Endothelial cell of umbilical vein (primary cell): ENCODE measurements at regions not wholly inside any gene's neighbourhood (a gene's known extent, or its start where the extent isn't known, plus 50 kb on each side); places are given as distances from the start of the nearest gene placed in this dataset.

ENCODE experiments used
- BruUV-seq: library from RNA; stranded (reverse); fragments of 400-500 nt; replicated peaks from 2 replicates; lab custom pipeline; 2021; lab: Mats Ljungman, UMichigan
- CTCF ChIA-PET: fragments of 300-600, 350-600 bp; sonication (Branson Sonifier 250); formaldehyde crosslinking; loops from one replicate; lab custom pipeline; 2021; ENCODE audit warnings: antibody characterized with exemption, inconsistent platforms; lab: Charles Lee
- POLR2A ChIA-PET: fragments of 300-600, 350-600 bp; sonication (Branson Sonifier 250); formaldehyde crosslinking; loops from one replicate; lab custom pipeline; 2021; ENCODE audit warnings: antibody characterized with exemption, inconsistent platforms; lab: Charles Lee
- DNase-seq: peaks from one replicate; pipeline ENCODE4 v3.0.0-alpha.2; 2011; ENCODE audit warnings: low read depth, low spot score
- FAIRE-seq: peaks from 2 replicates; lab custom pipeline; 2011; peaks lifted over from hg19 to GRCh38; lab: Jason Lieb, UNC
- H2AFZ ChIP-seq: 2 replicates; pipeline ENCODE4 v1.6.0; 2012; ENCODE audit warnings: low read depth, low read length, control low read depth, inconsistent platforms
- H3K27ac ChIP-seq: 2 replicates; pipeline ENCODE4 v1.5.1; 2011; ENCODE audit warnings: low read depth, mild to moderate bottlenecking, control low read depth, low read length, moderate library complexity; ENCODE audit not compliant: insufficient read depth
- H3K27me3 ChIP-seq, 2 experiments: 2 replicates each; pipeline versions ENCODE4 v1.6.0 to v1.6.1; 2011; ENCODE audit warnings: low read length in 2 of 2, mixed read lengths in 1 of 2; ENCODE audit not compliant: control insufficient read depth in 2 of 2, insufficient read depth in 2 of 2
- H3K36me3 ChIP-seq, 2 experiments: 2 replicates in 1 of 2; 3 replicates in 1 of 2; pipeline ENCODE4 v1.5.1; 2011; ENCODE audit warnings: low read length in 2 of 2, mild to moderate bottlenecking in 1 of 2, moderate library complexity in 1 of 2; ENCODE audit not compliant: control insufficient read depth in 2 of 2, insufficient read depth in 2 of 2; ENCODE audit errors: extremely low read depth in 1 of 2
- H3K4me1 ChIP-seq: 3 replicates; pipeline ENCODE4 v1.5.1; 2011; ENCODE audit warnings: mild to moderate bottlenecking, low read length; ENCODE audit not compliant: control insufficient read depth, insufficient read depth; ENCODE audit errors: extremely low read depth
- H3K4me2 ChIP-seq: 2 replicates; pipeline ENCODE4 v1.6.1; 2011; ENCODE audit warnings: low read length, control low read depth, mixed read lengths; ENCODE audit not compliant: insufficient read depth
- H3K4me3 ChIP-seq, 3 experiments: fragments of 200-600 bp in 1 of 3; sonication (generic), shearing (Covaris generic) in 1 of 3; replicated peaks in 1 of 3; 2 replicates each; pipeline ENCODE4 v1.5.1; 2011 to 2016; ENCODE audit warnings: control low read depth in 3 of 3, low read length in 3 of 3, mild to moderate bottlenecking in 2 of 3, inconsistent platforms in 1 of 3, low read depth in 1 of 3, moderate library complexity in 1 of 3; ENCODE audit not compliant: insufficient read depth in 1 of 3
- H3K79me2 ChIP-seq: 2 replicates; pipeline ENCODE4 v1.6.0; 2012; ENCODE audit warnings: low read length, inconsistent platforms; ENCODE audit not compliant: control insufficient read depth, insufficient read depth
- H3K9ac ChIP-seq: replicated peaks from 2 replicates; pipeline ENCODE3; 2011; ENCODE audit warnings: low read length, control low read depth; ENCODE audit not compliant: insufficient read depth; ENCODE audit errors: extremely low read depth
- H3K9me1 ChIP-seq: replicated peaks from 3 replicates; pipeline ENCODE4 v1.6.0; 2011; ENCODE audit warnings: mild to moderate bottlenecking, low read length; ENCODE audit not compliant: control insufficient read depth, insufficient read depth; ENCODE audit errors: extremely low read depth
- H3K9me3 ChIP-seq: replicated peaks from 2 replicates; pipeline ENCODE4 v1.5.1; 2012; ENCODE audit warnings: low read length, inconsistent platforms; ENCODE audit not compliant: control insufficient read depth, insufficient read depth
- H4K20me1 ChIP-seq: replicated peaks from 2 replicates; pipeline ENCODE3; 2011; ENCODE audit warnings: mild to moderate bottlenecking, low read length; ENCODE audit not compliant: control insufficient read depth, insufficient read depth; ENCODE audit errors: extremely low read depth
- EZH2 ChIP-seq: IDR thresholded peaks from 2 replicates; pipeline ENCODE4 v1.6.1; 2012; ENCODE audit warnings: borderline replicate concordance, low read depth, mild to moderate bottlenecking, moderate library complexity, low read length, inconsistent platforms; ENCODE audit not compliant: severe bottlenecking
- FOS ChIP-seq: IDR thresholded peaks from 2 replicates; pipeline ENCODE4 v1.6.1; 2011; ENCODE audit warnings: mild to moderate bottlenecking, low read length, moderate library complexity, borderline replicate concordance; ENCODE audit not compliant: insufficient read depth
- GATA2 ChIP-seq: IDR thresholded peaks from 2 replicates; pipeline ENCODE4 v1.7.0; 2011; ENCODE audit warnings: low read depth, mild to moderate bottlenecking, moderate library complexity, mixed read lengths, low read length; ENCODE audit not compliant: insufficient read length, insufficient read depth
- JUN ChIP-seq: IDR thresholded peaks from 2 replicates; pipeline ENCODE4 v1.6.1; 2011; ENCODE audit warnings: borderline replicate concordance, low read depth; ENCODE audit not compliant: insufficient read length, insufficient read depth
- MYC ChIP-seq: IDR thresholded peaks from one replicate; pipeline ENCODE4 v1.6.1; 2011; ENCODE audit warnings: mild to moderate bottlenecking, low read depth, low read length
- POLR2A ChIP-seq: IDR thresholded peaks from 2 replicates; pipeline ENCODE4 v1.6.1; 2012; ENCODE audit warnings: low read depth, mild to moderate bottlenecking, control low read depth, low read length
- POLR2AphosphoS5 ChIP-seq: IDR thresholded peaks from 2 replicates; pipeline ENCODE4 v1.6.1; 2012; ENCODE audit warnings: low read depth, mild to moderate bottlenecking, control low read depth, low read length, moderate library complexity; ENCODE audit not compliant: insufficient read depth
- dilution Hi-C: fragments of 300-500 bp; cut with MboI; formaldehyde crosslinking; loops from one replicate; pipeline ENCODE4 v1.15.0; 2019; ENCODE audit warnings: low sequenced_read_pairs; ENCODE audit not compliant: extremely low pct_ligation_motif_present
- intact Hi-C: fragments of 100-400 bp; cut with micrococcal nuclease; formaldehyde crosslinking; loops from one replicate; pipeline ENCODE4 v1.10.0; 2022
- TF ChIP-seq, protein P1 (sequence below): IDR thresholded peaks from 2 replicates; pipeline ENCODE4 v1.6.1; 2011; ENCODE audit not compliant: insufficient read depth, insufficient read length
- TF ChIP-seq, protein P2 (sequence below), 2 donors: IDR thresholded peaks; 1 replicate in 1 of 2; 2 replicates in 1 of 2; pipeline ENCODE4 v1.5.1; 2011; ENCODE audit warnings: low read length in 2 of 2, mild to moderate bottlenecking in 2 of 2, moderate library complexity in 2 of 2, control low read depth in 1 of 2, inconsistent platforms in 1 of 2, low read depth in 1 of 2; ENCODE audit not compliant: insufficient read depth in 1 of 2; ENCODE audit errors: extremely low read depth in 1 of 2

DNA sequence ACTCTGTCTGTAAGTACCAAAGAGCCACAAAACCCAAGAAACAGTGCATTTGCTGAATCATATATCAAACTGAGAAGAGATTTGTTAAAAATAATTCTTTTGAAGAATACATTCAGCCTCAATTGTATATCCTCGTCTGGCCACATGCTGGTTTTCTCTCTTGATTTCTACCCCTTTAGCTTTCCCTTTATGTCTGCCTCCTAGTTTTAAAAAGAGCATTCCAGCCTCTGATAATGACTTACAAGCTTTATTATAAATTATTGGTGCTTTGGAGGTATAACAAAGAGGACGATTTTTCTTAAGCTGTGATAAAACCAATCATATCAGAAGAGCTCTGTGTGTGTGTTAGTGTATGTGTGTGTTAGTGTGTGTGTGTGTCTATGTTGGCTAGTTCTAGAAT is 70.4 kb upstream of the ROBO2 start:
- H3K36me3 ChIP-seq, result no peaks in the 10 kb centered on the region
- intact Hi-C loops, result no loop called here
- POLR2A ChIA-PET, result interaction anchor here (0.6 kb wide), 1 partner anchor 74 kb away, joined by 3 read pairs; no protein-coding TSS in a partner anchor
- peaks cover 3% of the 10 kb centered on the region for H3K9me3 ChIP-seq
- dilution Hi-C loops, result no loop called here
- no TSS peak for BruUV-seq
- no peak overlapping the region for H3K4me2 ChIP-seq
- TF ChIP-seq GATA2, result no peak
- no peak for TF ChIP-seq JUN
- TF ChIP-seq, protein P1, sequence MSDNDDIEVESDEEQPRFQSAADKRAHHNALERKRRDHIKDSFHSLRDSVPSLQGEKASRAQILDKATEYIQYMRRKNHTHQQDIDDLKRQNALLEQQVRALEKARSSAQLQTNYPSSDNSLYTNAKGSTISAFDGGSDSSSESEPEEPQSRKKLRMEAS, result no peak
- no peak for TF ChIP-seq EZH2
- no peak for TF ChIP-seq FOS
- TF ChIP-seq, protein P2, sequence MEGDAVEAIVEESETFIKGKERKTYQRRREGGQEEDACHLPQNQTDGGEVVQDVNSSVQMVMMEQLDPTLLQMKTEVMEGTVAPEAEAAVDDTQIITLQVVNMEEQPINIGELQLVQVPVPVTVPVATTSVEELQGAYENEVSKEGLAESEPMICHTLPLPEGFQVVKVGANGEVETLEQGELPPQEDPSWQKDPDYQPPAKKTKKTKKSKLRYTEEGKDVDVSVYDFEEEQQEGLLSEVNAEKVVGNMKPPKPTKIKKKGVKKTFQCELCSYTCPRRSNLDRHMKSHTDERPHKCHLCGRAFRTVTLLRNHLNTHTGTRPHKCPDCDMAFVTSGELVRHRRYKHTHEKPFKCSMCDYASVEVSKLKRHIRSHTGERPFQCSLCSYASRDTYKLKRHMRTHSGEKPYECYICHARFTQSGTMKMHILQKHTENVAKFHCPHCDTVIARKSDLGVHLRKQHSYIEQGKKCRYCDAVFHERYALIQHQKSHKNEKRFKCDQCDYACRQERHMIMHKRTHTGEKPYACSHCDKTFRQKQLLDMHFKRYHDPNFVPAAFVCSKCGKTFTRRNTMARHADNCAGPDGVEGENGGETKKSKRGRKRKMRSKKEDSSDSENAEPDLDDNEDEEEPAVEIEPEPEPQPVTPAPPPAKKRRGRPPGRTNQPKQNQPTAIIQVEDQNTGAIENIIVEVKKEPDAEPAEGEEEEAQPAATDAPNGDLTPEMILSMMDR (IDR thresholded peaks at IDR 0.05; ENCODE audit: extremely low read depth in 1 of 2, insufficient read depth in 1 of 2, low read depth in 1 of 2, low read length in 2 of 2), result no peak
- TF ChIP-seq POLR2A, result no peak
- TF ChIP-seq POLR2AphosphoS5, result no peak
- no peak for TF ChIP-seq MYC
- FAIRE-seq (no peak), DNase-seq (no peak)
- no peak overlapping the region for H2AFZ ChIP-seq
- H3K4me1 ChIP-seq, result no peaks in the 10 kb centered on the region
- H3K27me3 ChIP-seq, result no peaks in the 10 kb centered on the region
- CTCF ChIA-PET, result no interaction called here
- H3K9me1 ChIP-seq, result no peaks in the 10 kb centered on the region
- H3K27ac ChIP-seq, result no peak overlapping the region
- no peak overlapping the region for H3K9ac ChIP-seq
- H4K20me1 ChIP-seq, result no peaks in the 10 kb centered on the region
- no peaks in the 10 kb centered on the region for H3K79me2 ChIP-seq
- no peak overlapping the region for H3K4me3 ChIP-seq
